Endodermal cell (in vitro differentiated cells): ENCODE measurements at regions not wholly inside any gene's neighbourhood (a gene's known extent, or its start where the extent isn't known, plus 50 kb on each side); places are given as distances from the start of the nearest gene placed in this dataset.

Source experiments
- DNase-seq: peaks from one replicate; pipeline ENCODE4 v3.0.0-alpha.2; 2017
- H3K27ac ChIP-seq: 2 replicates; pipeline ENCODE4 v1.5.1; 2013; ENCODE audit warnings: mild to moderate bottlenecking, low read depth, low read length, moderate library complexity
- H3K27me3 ChIP-seq: 2 replicates; pipeline ENCODE4 v1.6.1; 2013; ENCODE audit warnings: mild to moderate bottlenecking, low read length, moderate library complexity; ENCODE audit not compliant: insufficient read depth, control insufficient read depth, poor library complexity, severe bottlenecking
- H3K36me3 ChIP-seq: 2 replicates; pipeline ENCODE4 v1.7.0; 2013; ENCODE audit warnings: mild to moderate bottlenecking, low read length, moderate library complexity; ENCODE audit not compliant: control insufficient read depth, insufficient read depth
- H3K4me1 ChIP-seq: one replicate; pipeline ENCODE4 v1.7.0; 2013; ENCODE audit warnings: low read length; ENCODE audit not compliant: control insufficient read depth, insufficient read depth
- H3K4me3 ChIP-seq: 2 replicates; pipeline ENCODE4 v1.5.1; 2013; ENCODE audit warnings: mild to moderate bottlenecking, low read length, moderate library complexity
- H3K9ac ChIP-seq: 2 replicates; pipeline ENCODE4 v1.6.1; 2013; ENCODE audit warnings: mild to moderate bottlenecking, low read length, moderate library complexity; ENCODE audit not compliant: poor library complexity, severe bottlenecking; ENCODE audit errors: extremely low read depth
- H3K9me3 ChIP-seq: 2 replicates; pipeline ENCODE4 v1.6.1; 2013; ENCODE audit warnings: mild to moderate bottlenecking, low read length, moderate library complexity; ENCODE audit not compliant: control insufficient read depth
- H3K27ac Mint-ChIP-seq: 2 replicates; pipeline ENCODE4 v1.8.0; 2020; ENCODE audit warnings: mixed read lengths
- H3K27me3 Mint-ChIP-seq: 2 replicates; pipeline ENCODE4 v1.8.0; 2021; ENCODE audit warnings: mild to moderate bottlenecking, mixed read lengths; ENCODE audit not compliant: insufficient read depth
- H3K36me3 Mint-ChIP-seq: 2 replicates; pipeline ENCODE4 v1.8.0; 2020; ENCODE audit warnings: low read depth, mixed read lengths
- H3K4me1 Mint-ChIP-seq: 2 replicates; pipeline ENCODE4 v1.8.0; 2020; ENCODE audit warnings: mixed read lengths
- H3K4me3 Mint-ChIP-seq: 2 replicates; pipeline ENCODE4 v1.8.0; 2020; ENCODE audit warnings: mild to moderate bottlenecking, moderate library complexity, mixed read lengths
- H3K9me3 Mint-ChIP-seq: 2 replicates; pipeline ENCODE4 v1.8.0; 2020; ENCODE audit warnings: mild to moderate bottlenecking, mixed read lengths
- WGBS, 2 experiments: methylation state at CpG; one replicate each; pipeline versions ENCODE4 v1.1.5 to v1.1.7; 2013; ENCODE audit warnings: missing lambda C conversion rate in 2 of 2, mixed read lengths in 1 of 2; ENCODE audit not compliant: insufficient coverage in 1 of 2, insufficient read length in 1 of 2; 5-methylcytosine and 5-hydroxymethylcytosine counted together
- TF ChIP-seq, protein P1 (sequence below): fragments of 200-600 bp; sonication (generic); conservative IDR thresholded peaks from 2 replicates; pipeline ENCODE4 v1.5.0; 2021; ENCODE audit warnings: antibody characterized with exemption, mild to moderate bottlenecking

- H3K27ac Mint-ChIP-seq, result no peak overlapping the region
- TF ChIP-seq, protein P1, sequence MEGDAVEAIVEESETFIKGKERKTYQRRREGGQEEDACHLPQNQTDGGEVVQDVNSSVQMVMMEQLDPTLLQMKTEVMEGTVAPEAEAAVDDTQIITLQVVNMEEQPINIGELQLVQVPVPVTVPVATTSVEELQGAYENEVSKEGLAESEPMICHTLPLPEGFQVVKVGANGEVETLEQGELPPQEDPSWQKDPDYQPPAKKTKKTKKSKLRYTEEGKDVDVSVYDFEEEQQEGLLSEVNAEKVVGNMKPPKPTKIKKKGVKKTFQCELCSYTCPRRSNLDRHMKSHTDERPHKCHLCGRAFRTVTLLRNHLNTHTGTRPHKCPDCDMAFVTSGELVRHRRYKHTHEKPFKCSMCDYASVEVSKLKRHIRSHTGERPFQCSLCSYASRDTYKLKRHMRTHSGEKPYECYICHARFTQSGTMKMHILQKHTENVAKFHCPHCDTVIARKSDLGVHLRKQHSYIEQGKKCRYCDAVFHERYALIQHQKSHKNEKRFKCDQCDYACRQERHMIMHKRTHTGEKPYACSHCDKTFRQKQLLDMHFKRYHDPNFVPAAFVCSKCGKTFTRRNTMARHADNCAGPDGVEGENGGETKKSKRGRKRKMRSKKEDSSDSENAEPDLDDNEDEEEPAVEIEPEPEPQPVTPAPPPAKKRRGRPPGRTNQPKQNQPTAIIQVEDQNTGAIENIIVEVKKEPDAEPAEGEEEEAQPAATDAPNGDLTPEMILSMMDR, result no peak
- no peak for DNase-seq
These were observed 222.3 kb upstream of the LDB2 start for GRCh38 chr4:17120761-17121160.

GRCh38 chr4:17117746-17118145 lies 219.3 kb upstream of the LDB2 start:
- H3K4me3 ChIP-seq, result no peak overlapping the region
- WGBS, 2 experiments, result 92 to 100% methylated on average over 3 to 4 of the region's 4 CpGs
- no peak overlapping the region for H3K9ac ChIP-seq
- H3K27me3 ChIP-seq, result no peaks in the 10 kb centered on the region
- Mint-ChIP-seq H3K27ac (no peak overlapping the region), H3K27me3 (no peaks in the 10 kb centered on the region), H3K9me3 (peaks cover 7% of the 10 kb centered on the region), H3K4me1 (no peaks in the 10 kb centered on the region), H3K36me3 (no peaks in the 10 kb centered on the region), H3K4me3 (no peak overlapping the region)
- no peaks in the 10 kb centered on the region for H3K36me3 ChIP-seq
- TF ChIP-seq, protein P1, result no peak
- no peak overlapping the region for H3K27ac ChIP-seq
- no peaks in the 10 kb centered on the region for H3K4me1 ChIP-seq
- H3K9me3 ChIP-seq, result peaks cover 5% of the 10 kb centered on the region
- no peak for DNase-seq

More at GRCh38 chr4:17120761-17121160, 222.3 kb upstream of the LDB2 start:
- Mint-ChIP-seq H3K4me3 (no peak overlapping the region), H3K9me3 (peaks cover 7% of the 10 kb centered on the region), H3K27me3 (no peaks in the 10 kb centered on the region), H3K4me1 (no peaks in the 10 kb centered on the region), H3K36me3 (no peaks in the 10 kb centered on the region)
- WGBS, 2 experiments, result 83 to 100% methylated on average over 1 of the region's 1 CpG
- Histone ChIP-seq H3K27me3 (no peaks in the 10 kb centered on the region), H3K4me3 (no peak overlapping the region), H3K4me1 (no peaks in the 10 kb centered on the region), H3K9me3 (peaks cover 5% of the 10 kb centered on the region), H3K36me3 (no peaks in the 10 kb centered on the region), H3K9ac (no peak overlapping the region), H3K27ac (no peak overlapping the region)

DNA sequence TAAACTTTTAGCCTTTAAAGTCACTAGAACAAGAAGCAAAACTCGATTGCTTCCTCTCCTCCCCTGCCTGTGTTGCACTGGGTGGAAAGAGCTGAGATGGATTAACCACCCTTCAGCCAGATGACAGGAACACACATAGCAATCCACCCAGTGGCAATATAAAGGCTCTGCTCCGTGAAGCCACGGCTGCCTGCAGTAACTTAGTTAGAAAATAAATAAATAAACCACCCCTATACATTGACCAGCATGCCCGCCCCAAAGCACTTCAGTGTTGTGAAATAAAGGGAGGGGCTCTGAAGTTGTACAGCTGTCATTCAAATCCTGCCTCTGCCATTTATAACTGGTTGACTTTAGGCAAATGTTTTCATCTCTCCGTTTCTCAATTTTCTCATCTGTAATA lies 217.1 kb upstream of the LDB2 start:
- no peak for DNase-seq
- H3K36me3 Mint-ChIP-seq, result no peaks in the 10 kb centered on the region
- no peak overlapping the region for H3K4me3 ChIP-seq
- no peak overlapping the region for H3K4me3 Mint-ChIP-seq
- no peaks in the 10 kb centered on the region for H3K27me3 Mint-ChIP-seq
- peaks cover 2% of the 10 kb centered on the region for H3K9me3 Mint-ChIP-seq
- no peak overlapping the region for H3K27ac Mint-ChIP-seq
- TF ChIP-seq, protein P1, result peak; percentile 32
- no peaks in the 10 kb centered on the region for H3K9me3 ChIP-seq
- no peaks in the 10 kb centered on the region for H3K27me3 ChIP-seq
- 78 to 83% methylated on average over 1 to 4 of the region's 5 CpGs for WGBS, 2 experiments
- H3K4me1 Mint-ChIP-seq, result no peaks in the 10 kb centered on the region
- H3K27ac ChIP-seq, result no peak overlapping the region
- H3K4me1 ChIP-seq, result no peaks in the 10 kb centered on the region
- no peaks in the 10 kb centered on the region for H3K36me3 ChIP-seq
- H3K9ac ChIP-seq, result no peak overlapping the region
